NAMALWA (cell line): ENCODE measurements at regions not wholly inside any gene's neighbourhood (a gene's known extent, or its start where the extent isn't known, plus 50 kb on each side); places are given as distances from the start of the nearest gene placed in this dataset.
"Not testable (repeated sequence)": the region's sequence is repeated elsewhere in the genome, so short reads cannot be mapped to it uniquely, and the experiment has no call there.

Experiments used
- DNase-seq: peaks from one replicate; pipeline ENCODE4 v3.0.0-alpha.2; 2015; ENCODE audit warnings: low spot score

DNA sequence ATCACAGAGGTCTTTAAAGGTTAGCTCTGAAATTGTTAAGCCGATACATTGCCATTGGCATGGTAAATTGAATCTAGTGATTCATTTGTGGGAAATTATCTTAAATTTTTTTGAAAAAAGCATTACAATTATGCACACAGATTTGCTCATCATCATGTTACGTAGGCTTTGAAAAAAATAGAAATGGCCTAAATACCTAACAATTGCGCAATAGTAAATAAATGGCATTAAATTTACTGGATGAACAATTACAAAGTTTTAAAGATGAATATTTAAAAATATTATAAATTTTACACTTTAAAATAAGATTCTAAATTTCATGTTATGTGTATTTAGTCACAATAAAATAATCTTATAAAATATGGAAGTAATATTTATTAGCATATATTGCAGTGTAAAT, 171.3 kb downstream of the RPRM start:
- no peak for DNase-seq

DNA sequence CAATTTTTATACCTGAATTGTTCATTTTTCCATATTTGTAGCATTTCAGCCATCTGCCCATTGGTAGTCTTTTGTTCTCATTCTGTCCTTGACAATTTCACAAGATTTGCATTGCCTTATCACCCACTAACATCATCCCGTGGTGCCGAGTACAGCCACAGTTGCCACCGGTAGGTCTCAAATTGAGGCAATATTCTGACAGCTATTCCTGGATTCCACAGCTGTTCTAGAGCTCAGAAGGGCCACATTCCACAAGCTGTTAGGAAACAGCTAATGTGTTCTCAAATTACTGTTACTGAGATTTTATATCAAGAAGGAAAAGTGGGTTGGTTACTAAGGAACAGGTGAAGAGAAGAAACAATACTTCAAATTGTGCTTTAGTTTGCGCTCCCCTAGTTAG, 178.8 kb downstream of the RPRM start:
- DNase-seq, result no peak

GRCh38 chr2:153299217-153299616, 179.3 kb downstream of the RPRM start:
- no peak for DNase-seq

- DNase-seq, result no peak
Measured at GRCh38 chr2:153294199-153294786, 184.3 kb downstream of the RPRM start.

GRCh38 chr2:153291718-153292117, 186.8 kb downstream of the RPRM start:
- no peak for DNase-seq

DNA sequence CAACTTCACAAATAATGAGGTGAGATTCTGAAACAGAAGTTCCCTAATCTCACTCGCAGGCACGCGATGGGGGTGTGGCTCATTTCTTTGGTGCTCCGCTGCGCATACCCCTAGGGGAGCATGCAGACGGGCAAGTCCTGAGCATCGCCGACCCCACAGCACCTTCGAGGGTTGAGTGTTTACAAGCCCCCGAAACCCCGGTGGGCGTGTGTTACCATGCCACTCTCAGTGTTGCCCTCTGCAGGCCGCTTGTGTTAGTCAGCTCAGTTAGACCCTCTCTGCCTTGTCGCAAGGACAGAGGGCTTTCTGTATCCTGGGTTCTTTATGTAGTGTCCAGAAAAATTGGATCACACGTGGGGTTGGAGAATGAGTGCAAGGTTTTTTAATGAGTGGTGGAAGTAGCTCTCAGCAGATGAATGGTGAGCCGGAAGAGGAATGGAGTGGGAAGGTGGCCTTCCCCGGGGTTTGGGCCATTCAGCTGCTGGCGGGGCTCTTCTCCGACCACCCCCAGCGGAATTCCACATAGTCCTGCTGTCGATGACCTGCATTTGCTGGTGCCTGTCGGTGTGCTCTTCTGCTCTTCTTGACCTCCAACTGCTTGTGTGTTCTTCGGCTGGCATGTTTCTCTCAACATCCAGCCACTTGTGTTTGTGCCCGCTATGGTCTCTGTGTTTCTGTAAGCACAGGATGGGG, 191.3 kb downstream of the RPRM start:
- DNase-seq, result peak; percentile 48

DNA sequence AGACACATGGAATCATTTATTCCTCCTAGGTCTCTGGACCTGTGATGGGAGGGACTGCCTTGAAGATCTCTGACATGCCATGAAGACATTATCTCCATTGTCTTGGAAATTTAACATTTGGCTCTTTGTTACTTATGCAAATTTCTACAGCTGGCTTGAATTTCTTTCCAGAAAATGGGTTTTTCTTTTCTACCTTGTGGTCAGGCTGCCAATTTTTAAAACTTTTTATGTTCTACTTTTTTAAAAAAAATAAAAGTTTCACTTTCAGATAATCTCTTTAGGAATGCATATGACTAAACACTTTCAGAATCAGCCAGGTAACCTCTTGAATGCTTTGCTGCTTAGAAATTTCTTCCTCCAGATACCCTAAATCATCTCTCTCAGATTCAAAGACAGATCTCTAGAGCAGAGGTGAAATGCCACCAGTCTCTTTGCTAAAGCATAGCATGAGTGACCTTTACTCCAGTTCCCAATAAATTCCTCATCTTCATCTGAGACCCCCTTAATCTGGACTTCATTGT, 209.6 kb downstream of the RPRM start:
- DNase-seq, result no peak

DNA sequence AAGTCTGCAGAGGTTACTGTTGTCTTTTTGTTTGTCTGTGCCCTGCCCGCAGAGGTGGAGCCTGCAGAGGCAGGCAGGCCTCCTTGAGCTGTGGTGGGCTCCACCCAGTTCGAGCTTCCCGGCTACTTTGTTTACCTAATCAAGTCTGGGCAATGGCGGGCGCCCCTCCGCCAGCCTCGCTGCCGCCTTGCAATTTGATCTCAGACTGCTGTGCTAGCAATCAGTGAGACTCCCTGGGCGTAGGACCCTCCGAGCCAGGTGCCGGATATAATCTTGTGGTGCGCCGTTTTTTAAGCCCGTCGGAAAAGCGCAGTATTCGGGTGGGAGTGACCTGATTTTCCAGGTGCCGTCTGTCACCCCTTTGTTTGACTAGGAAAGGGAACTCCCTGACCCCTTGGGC, 221.7 kb downstream of the RPRM start:
- DNase-seq, result not testable (repeated sequence)

- not testable (repeated sequence) for DNase-seq
Measured at GRCh38 chr2:153246636-153247035, 231.9 kb downstream of the RPRM start.

DNA sequence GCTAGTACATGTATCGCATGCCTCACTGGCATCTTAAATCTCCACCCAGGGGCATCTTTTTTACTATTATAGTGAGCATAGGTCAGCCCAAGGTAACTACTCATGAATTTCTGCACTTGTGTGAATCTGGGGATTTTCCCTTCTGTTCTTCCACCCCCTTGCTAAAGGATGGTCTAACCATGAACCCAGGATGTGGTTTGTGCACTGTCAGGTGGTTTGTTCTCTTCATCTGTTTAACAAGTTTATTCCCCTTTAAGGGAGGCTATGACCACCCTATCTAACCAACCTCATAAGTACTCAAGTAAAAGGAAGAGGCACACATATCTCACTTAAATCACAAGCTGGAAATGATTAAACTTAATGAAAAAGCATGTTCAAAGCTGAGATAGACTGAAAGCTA, 243.0 kb downstream of the RPRM start:
- DNase-seq, result no peak

DNA sequence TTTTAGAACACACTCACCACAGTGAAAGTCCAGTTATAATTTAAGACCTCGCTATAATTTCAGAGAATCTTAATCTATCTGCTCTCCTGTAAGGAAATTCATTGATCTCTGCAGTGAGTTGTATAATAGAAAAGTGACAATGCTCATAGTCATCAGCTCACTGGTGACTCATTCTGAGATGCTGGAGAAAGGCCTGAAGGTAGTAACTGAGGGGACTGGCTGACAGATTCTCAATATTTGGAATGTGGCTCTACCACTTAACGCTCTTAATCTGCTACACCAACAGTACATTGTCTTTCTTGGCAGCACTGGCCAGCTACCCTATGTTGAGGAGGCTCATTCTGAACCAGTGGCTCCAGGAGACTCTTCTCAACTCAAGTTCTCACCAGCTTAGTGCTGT, 246.1 kb downstream of the RPRM start:
- DNase-seq, result no peak

DNA sequence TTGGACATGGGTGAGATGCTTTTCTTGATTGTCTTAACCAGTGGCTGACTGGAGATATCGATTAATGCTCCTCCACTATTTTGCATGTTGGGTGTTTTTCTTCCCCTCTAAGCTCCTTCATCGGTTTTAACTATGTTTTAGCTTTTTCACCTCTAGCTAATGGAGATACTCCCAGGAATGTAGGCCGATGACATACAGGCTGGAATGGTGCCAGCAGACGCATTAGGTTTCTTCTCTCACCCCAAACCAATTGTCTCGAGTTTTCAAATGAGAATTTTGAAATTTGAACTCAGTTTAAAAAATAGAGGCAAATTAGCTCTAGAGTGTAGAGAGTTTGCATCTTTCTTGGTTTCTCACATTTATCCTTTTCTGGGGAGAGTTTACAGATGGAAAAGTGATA, 247.6 kb downstream of the RPRM start:
- no peak for DNase-seq

DNA sequence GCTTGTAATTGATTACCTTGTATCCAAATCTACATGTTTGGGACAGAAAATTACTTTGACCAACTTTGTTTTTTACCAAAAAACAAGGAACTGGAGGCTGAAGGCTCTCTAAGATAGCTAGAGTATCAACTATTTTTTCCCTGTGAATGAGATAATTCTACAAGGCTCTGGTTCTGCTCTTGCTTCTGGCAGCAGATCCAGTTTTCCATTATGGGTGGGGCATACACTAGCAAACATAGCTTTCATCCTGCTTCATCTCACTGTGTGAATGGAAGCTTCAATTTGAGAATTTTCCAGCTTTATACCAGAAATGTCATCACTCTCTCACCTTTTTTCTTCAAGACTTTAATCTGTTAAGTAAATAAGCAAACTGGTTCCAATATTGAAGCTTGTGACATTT, 249.7 kb downstream of the RPRM start:
- no peak for DNase-seq

GRCh38 chr2:153227981-153228380, 250.6 kb downstream of the RPRM start:
- DNase-seq, result no peak

DNA sequence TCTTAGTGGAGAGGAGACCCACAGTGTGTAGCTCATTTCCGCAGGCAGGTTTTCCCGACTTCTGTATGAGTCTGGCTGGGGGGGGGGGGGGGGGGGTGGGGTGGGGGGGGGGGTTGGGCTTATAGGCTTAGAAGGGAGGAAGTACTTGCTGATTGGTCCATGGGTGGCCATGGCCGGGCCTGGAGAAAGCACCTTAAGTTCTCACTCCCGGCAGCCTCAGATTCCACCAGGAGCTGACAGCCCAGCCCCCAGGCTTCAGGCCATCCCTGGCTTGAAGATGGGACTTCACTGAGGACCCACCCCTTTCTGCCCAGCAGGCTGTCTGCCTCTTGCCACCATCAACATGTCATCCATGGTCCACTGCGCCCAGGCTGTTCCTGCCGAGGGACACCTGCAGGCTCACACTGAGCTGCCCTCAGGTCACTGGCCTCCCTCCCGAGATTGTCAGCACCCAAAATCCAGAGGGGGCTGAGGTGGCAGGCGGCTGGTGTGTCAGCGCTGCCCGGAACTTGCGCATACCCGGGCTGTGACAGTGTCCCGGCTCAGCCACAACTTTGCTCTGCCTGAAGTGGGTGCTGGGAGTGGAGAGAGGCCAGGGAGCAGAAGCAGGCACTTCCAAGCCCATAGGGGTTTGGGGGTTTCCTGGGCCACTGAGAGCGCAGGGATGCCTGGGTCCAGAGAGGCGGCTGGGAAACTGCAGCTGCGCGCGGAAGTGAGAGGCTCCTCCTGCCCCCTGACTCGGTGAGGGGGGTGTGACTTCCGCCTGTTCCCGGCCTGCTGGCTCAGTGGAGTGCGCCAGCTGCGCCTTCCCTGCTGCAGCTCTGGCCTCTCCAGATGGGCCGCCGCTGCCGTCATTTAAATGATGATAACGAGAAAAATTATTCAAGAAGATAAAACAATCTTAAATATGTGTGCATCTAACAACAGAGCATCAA, 256.1 kb downstream of the RPRM start:
- DNase-seq, result no peak

DNA sequence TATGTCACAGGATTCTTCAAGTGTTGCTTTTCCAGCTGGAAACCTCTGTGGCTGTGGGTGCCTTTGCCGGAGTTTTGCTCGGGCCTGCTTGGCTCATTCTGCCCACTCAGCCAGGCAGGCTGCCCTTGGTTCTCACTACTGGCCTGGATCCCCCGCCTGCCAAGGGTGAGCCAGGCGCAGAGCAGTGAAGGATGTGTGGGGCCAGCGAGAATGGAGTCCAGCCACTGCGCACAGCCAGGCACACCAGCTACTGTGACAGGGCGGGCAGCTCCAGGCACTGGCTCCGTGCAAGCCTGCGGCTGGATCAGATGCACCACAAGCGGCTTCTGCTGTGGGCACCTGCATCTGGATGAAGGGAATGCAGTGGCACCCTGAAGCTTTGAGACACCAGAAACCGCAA, 257.1 kb downstream of the RPRM start:
- no peak for DNase-seq

- no peak for DNase-seq
Measured at GRCh38 chr2:153221087-153221486, 257.5 kb downstream of the RPRM start.

DNA sequence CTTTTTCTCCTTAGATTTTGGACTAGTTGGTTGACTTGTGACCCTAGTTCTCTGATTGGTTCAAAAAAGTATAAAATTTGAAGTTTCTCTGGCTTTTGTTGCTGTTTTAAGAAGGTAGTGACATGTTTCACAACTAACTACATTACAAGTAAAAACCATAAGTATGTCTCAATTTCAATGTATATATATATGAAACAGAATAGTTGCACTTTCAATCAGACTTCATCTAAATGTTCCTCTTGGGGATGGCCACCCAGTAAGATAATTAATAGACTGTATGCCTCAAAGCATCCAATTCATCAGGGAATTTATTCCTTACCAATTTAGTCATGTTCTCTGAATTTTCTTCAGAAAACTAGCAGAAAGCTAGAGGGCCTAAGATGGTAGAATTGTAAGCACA, 259.7 kb downstream of the RPRM start:
- DNase-seq, result no peak

DNA sequence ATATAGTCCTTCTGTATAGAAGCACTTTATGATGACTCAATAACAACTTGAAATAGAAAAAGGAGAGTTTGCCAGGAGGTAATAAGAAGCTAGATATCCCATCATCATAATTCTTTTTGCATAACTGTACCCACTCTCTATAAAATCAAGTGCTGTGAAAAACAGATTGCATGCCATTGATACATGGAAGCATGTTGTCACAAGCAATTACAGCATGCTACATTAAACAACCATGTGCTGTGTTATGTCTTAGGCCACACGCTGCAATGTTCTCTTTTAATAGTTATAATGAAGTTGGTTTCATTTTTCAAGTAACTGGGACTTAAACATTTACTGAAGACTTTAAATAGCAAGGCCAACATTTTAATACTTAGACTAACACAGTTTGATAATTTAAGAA, 264.2 kb downstream of the RPRM start:
- no peak for DNase-seq

GRCh38 chr2:153213022-153213421, 265.5 kb downstream of the RPRM start:
- no peak for DNase-seq

- DNase-seq, result no peak
Measured at GRCh38 chr2:153197402-153198386, 280.9 kb downstream of the RPRM start.
